ENCODE measurements at regions not wholly inside any gene's neighbourhood (a gene's known extent, or its start where the extent isn't known, plus 50 kb on each side); places are given as distances from the start of the nearest gene placed in this dataset.

GRCh38 chr2:16225545-16225944 is 285.2 kb downstream of the MYCN start:
- no peak for TF ChIP-seq CTCF (IDR thresholded peaks at IDR 0.05)
- no peak for TF ChIP-seq POLR2A (IDR thresholded peaks at IDR 0.05)
